Stimulated activated CD8-positive, alpha-beta memory T cell treated with anti-CD3 and anti-CD28 coated beads, Interleukin-15, amount 100 ng/mL, for 48 hours (primary cell): ENCODE measurements at regions not wholly inside any gene's neighbourhood (a gene's known extent, or its start where the extent isn't known, plus 50 kb on each side); places are given as distances from the start of the nearest gene placed in this dataset.

Experiments
- DNase-seq, 2 donors: peaks; one replicate each; pipeline ENCODE4 v3.0.0-alpha.2; 2020; ENCODE audit warnings: low read depth in 2 of 2

DNA sequence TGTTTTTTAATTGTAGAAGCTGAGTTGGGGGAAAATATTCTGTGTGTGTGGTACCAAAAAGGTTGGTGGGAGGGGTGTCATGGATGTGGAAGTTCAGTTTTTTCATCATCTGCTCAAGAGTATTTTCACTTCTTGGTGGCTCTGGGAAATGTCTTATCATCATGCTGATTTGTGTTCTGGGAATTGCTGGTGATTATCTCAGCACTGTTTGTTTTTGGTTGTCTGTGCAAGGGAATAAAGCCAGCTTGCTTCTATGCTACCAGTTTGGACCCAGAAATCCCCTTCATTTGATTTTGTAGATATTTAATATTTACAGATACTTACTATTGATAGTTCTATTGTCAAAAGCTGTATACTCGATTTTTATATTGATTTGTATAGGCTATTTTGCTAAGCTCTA is 2289.7 kb downstream of the MAT2B start:
- no peak for DNase-seq

DNA sequence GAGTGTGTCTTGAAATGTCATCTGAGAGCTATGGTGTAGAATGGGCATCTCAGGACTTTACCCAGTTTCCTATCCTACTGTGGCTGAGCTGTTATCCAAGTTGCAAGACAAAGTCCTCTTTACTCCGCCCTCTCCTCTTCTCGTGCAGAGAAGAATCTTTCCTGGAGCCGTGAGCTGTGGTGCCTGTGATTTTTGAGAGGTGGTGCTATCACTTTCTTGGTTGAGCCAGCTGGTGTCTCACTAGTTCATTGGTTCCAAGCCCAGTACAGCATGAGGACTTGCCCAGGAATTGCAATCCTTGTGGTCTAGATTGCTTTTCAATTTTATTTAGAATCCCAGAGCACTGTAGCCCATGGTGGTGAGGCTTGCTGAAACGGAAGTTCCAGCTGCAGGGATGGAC is 2300.3 kb downstream of the MAT2B start:
- no peak for DNase-seq

- no peak for DNase-seq
These were observed 2302.9 kb downstream of the MAT2B start for GRCh38 chr5:165808335-165808734.

DNA sequence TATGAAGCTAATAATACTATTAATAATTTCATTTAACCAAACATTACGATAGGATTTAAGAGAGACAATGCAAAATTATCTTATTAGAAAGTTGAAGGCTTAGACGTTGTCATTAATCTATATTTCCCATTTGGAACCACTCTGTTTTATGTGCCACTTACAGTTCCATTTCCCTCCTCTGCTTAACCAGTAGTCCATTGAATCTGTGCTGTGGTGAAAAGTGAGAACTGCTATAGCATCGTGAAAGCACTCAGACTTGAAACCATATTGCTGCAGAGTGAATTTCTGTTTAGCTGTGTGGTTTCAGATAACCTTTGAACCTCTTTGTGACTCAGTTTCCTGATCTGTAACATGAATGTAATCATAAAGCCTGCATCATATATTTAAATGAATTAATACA is 2304.5 kb downstream of the MAT2B start:
- no peak for DNase-seq

GRCh38 chr5:165829504-165829903 is 2324.1 kb downstream of the MAT2B start:
- no peak for DNase-seq

- DNase-seq: no peak
These were observed 2329.5 kb downstream of the MAT2B start for GRCh38 chr5:165834891-165835290.

DNA sequence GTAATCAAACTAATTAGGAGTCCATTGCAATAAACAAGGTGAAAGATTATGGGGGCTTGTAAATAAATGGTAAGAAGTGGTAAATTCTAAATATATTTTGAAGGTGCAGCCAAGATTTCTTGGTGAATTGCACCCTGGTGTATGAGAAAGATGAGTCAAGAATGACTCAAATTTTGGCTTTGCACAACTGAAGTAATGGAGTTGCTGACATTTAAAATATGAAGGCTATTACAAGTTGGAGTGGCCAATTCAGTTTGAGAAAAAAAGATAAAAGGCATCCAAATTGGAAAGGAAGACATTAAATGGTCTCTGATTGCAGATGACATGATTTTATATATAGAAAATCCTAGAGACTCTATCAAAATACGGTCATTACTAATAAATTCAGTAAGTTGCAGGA is 2330.6 kb downstream of the MAT2B start:
- no peak for DNase-seq

DNA sequence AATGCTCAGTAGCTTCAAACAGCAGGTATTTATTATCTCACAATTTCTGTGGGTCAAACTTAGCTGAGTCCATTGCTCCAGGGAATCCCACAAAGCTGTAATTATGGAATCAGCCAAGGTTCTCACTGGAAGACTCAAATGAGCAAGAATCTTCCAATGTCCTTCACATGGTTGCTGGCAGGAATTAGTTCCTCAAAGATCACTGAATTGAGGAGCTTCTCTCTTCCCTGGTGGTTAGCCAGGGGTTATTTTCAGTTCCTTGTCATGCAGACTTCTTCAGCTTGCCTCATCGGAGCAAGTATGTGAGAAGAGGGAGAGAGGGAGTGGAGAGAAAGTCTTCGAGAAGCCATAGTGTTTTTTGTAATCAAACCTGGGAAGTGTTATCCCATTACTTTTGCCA is 2331.9 kb downstream of the MAT2B start:
- no peak for DNase-seq

GRCh38 chr5:165844571-165844970 is 2339.2 kb downstream of the MAT2B start:
- no peak for DNase-seq

- no peak for DNase-seq
These were observed 2352.7 kb downstream of the MAT2B start for GRCh38 chr5:165858118-165858517.

GRCh38 chr5:165859251-165859650 is 2353.8 kb downstream of the MAT2B start:
- DNase-seq: no peak

- DNase-seq: no peak
These were observed 2357.8 kb downstream of the MAT2B start for GRCh38 chr5:165863239-165863638.

- DNase-seq: no peak
These were observed 2365.9 kb downstream of the MAT2B start for GRCh38 chr5:165871291-165871690.

- DNase-seq: no peak
These were observed 2369.4 kb downstream of the MAT2B start for GRCh38 chr5:165874851-165875250.

GRCh38 chr5:165876538-165876937 is 2371.1 kb downstream of the MAT2B start:
- no peak for DNase-seq

DNA sequence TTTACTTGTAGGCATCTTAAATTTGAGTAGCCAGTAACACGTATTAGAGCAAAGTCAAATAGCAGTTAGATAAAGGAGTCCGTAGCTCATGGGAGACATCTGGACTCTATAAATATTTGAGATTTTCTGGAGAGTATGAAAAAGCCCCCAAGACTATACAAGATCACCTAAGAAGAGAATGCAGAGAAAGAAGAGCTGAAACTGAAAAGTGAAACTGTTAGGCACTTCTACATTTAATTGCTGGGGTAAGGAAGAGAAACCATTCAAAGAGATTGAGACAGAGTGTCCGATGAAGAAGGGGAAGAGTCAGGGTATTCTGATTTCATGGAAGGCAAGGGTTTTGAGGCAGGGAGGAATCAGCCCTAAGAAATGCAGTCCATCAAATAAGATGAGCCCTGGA is 2372.1 kb downstream of the MAT2B start:
- DNase-seq: no peak

DNA sequence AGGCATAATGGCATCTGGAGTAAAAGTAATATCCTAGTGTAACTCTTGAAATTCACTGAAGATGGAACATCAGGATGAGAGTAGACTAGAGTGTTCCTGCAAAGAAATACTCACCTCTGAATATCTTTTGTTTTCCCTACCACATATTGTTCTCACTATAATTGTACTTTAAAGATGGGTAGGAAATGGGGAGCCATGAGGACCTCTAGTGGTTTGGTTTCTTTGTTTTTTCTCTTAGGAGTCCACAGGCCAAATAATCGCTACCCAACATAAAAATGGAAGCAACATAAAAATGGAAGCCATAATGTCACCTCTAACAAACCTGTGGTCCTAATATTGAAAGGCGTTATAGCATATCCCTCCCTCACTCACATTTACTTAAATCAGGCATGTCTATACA is 2375.8 kb downstream of the MAT2B start:
- no peak for DNase-seq

GRCh38 chr5:165882099-165882498 is 2376.7 kb downstream of the MAT2B start:
- DNase-seq: no peak

DNA sequence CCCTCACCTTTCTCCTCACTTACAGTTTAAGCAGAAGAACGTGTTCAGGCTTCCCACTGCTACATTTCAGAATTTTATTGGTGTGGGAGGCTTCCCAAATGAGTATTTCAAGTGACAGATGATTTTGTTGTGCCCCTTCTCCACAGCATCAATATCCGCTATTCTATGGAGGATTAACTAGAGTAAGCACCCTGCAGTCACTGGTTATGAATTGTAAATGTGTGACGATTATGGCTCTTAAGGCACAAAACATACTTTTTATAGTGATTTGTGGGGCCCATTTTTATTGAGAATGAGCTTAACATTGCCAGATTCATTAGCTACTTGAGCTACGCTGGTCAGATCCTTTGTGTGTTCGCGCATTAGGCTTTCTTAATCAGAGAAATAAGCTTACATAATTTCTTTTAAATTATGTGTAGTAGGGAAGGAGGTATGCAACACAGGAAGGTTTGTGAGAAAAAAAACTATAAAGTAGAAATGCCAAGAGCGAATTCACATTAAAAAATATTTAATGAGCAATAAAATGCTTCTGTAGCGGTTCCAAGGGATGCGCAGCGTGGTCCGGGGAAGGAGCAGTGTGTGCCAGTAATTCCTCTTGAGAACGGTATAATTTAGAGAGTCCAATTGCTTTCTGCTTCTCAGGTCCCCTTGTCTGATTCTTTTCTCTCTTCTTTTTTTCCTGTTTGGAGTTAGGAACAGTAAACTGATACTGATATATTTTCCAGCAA is 2380.4 kb downstream of the MAT2B start:
- DNase-seq: no peak

DNA sequence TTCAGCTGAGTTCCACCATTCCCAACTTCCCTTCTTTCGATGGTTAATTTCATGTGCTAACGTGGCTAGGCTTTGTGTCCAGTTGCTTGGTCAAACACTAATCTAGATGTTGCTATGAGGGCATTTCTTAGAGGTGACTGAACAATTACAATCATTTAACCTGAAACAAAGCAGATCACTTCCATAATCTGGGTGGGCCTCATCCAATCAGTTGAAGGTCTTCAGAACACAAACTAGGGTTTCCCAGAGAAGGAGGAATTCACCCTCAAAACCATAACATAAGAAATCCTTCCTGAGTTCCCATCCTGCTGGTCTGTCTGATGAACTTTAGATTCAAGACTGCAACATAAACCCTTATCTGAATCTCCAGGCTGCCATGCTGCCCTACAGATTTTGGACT is 2381.7 kb downstream of the MAT2B start:
- DNase-seq: no peak

DNA sequence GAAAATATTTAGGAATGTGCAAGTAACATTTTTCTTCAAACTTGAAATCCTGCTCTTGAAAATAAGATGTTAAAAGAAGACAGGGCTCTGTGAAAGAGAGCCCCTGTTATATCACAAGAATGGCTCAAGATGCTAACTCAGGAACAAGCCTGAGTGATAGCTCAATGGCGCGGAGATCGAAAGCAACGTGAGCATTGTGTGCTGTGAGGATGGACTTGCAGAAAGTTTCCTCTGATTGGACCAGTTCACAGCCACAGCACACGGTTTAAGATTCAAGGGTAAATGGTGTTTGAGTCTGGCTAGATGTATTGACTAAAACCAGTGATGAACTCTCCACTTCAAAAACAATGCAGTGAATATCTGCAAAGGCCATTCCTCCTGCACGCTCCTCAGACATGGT is 2387.0 kb downstream of the MAT2B start:
- no peak for DNase-seq

DNA sequence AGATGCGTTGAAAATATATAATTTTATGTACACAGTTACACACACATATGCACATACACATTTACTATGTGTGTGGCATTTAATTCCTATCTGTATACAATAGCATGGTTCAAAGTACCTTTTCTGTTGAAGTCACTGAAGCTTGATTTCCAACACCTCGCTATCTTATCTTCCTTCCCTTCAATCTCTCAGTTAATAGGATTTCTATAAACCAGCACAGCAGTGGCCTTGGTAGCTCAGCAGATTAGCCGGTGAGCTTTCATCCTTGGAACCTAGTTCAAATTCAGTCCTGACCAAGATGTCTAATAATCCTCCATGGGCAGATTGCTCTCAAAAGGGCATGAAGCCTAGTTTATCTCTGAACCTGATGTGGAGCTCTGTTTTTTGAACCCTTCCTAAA is 2389.5 kb downstream of the MAT2B start:
- no peak for DNase-seq

GRCh38 chr5:165903835-165904234 is 2387.6 kb upstream of the WWC1 start:
- DNase-seq: no peak

DNA sequence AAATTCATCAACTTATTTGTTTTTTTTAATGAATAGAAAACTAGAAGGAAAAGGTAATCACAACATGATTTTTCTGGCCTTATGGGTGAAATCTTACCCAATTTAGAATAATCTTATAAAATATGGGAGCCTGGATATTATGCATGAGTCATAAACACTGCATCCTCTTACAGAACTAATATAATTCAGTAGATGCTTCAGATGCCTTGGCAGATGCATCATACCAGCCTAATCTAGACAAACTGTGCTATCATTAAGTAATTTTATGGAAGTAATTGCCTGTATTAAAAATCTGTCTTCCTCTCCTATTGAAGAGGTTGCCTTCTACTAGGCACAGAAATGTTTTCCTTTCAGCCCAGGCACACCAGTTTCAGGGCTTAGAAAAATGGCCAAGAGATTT is 2384.6 kb upstream of the WWC1 start:
- DNase-seq: no peak
